ENCODE measurements at regions not wholly inside any gene's neighbourhood (a gene's known extent, or its start where the extent isn't known, plus 50 kb on each side); places are given as distances from the start of the nearest gene placed in this dataset.

DNA sequence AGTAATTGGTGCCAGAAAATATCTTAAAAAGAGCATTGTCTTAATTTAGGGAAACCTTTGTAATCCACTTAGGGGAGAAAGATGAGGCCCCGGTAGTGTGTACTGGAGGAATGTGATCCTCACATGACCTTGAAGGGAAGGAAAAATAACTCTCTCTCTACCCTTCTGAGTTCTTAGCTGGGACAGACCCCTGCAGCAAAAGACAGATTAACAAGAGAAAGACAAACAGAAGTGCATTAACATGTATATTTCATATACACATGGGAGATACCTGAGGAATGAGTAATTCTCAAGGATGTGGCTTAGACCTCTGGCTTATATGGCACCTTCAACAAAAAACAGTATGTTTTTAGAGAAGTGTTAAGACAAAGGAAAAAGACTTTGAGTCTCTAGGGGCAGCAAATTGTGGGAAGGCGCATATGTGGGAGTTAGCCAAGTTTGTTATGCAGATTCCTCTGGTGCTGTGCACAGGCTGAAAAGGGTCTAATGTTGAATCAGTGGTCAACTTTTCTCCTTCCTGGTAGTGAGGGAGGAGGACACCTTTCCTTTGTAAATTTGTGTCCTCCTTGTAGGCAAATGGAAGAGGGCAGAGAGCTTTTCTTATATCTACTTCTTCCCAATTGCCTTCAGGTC lies 138.8 kb downstream of the LRRC70 start:
- no peaks in the 10 kb centered on the region for H3K27me3 ChIP-seq
- DNase-seq: no peak

DNA sequence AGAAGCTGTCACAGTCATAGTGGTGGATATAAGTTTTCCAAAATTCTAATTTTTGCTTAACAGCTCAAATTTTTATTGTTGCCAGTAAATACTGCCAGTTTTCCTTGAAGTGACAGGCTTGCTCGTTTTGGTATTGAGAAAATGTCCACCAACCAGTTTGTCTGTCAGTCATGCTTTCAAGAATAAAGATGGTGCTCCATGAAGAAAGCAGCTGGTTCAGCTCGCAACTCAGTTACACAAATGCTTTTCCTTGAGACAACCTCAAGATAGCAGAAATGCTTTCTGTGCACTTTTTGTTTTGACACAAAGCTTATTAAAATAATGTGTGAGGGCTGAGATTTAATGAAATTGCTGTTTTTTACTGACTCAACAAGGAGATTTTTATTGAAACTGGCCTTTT lies 135.7 kb downstream of the LRRC70 start:
- intact Hi-C loops (cut with DNase I): no loop called here
- 64 to 73% (median 68%) methylated on average over 2 of the region's 2 CpGs for WGBS, 4 donors
- no peaks in the 10 kb centered on the region for H3K4me1 ChIP-seq (replicated peaks in 1 of 2)
- H3K36me3 ChIP-seq (replicated peaks in 1 of 2): no peaks in the 10 kb centered on the region
- H3K4me3 ChIP-seq: no peak overlapping the region
- H3K9me3 ChIP-seq (replicated peaks in 1 of 3): no peaks in the 10 kb centered on the region
- no peak for TF ChIP-seq POLR2A (IDR thresholded peaks at IDR 0.05)
- TF ChIP-seq, protein P1, sequence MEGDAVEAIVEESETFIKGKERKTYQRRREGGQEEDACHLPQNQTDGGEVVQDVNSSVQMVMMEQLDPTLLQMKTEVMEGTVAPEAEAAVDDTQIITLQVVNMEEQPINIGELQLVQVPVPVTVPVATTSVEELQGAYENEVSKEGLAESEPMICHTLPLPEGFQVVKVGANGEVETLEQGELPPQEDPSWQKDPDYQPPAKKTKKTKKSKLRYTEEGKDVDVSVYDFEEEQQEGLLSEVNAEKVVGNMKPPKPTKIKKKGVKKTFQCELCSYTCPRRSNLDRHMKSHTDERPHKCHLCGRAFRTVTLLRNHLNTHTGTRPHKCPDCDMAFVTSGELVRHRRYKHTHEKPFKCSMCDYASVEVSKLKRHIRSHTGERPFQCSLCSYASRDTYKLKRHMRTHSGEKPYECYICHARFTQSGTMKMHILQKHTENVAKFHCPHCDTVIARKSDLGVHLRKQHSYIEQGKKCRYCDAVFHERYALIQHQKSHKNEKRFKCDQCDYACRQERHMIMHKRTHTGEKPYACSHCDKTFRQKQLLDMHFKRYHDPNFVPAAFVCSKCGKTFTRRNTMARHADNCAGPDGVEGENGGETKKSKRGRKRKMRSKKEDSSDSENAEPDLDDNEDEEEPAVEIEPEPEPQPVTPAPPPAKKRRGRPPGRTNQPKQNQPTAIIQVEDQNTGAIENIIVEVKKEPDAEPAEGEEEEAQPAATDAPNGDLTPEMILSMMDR (IDR thresholded peaks at IDR 0.05): no peak
- DNase-seq: no peak
- H3K27ac ChIP-seq: no peak overlapping the region
- H3K27me3 ChIP-seq: no peaks in the 10 kb centered on the region

More for the DNA sequence above, 138.8 kb downstream of the LRRC70 start:
- no peak overlapping the region for H3K27ac ChIP-seq
- no peaks in the 10 kb centered on the region for H3K9me3 ChIP-seq (replicated peaks in 1 of 3)
- H3K36me3 ChIP-seq (replicated peaks in 1 of 2): no peaks in the 10 kb centered on the region
- TF ChIP-seq, protein P1 (IDR thresholded peaks at IDR 0.05): no peak
- no peak for TF ChIP-seq POLR2A (IDR thresholded peaks at IDR 0.05)
- WGBS, 4 donors: 51 to 69% (median 57%) methylated on average over 2 of the region's 2 CpGs
- intact Hi-C loops (cut with DNase I): no loop called here
- no peak overlapping the region for H3K4me3 ChIP-seq
- H3K4me1 ChIP-seq (replicated peaks in 1 of 2): no peaks in the 10 kb centered on the region

DNA sequence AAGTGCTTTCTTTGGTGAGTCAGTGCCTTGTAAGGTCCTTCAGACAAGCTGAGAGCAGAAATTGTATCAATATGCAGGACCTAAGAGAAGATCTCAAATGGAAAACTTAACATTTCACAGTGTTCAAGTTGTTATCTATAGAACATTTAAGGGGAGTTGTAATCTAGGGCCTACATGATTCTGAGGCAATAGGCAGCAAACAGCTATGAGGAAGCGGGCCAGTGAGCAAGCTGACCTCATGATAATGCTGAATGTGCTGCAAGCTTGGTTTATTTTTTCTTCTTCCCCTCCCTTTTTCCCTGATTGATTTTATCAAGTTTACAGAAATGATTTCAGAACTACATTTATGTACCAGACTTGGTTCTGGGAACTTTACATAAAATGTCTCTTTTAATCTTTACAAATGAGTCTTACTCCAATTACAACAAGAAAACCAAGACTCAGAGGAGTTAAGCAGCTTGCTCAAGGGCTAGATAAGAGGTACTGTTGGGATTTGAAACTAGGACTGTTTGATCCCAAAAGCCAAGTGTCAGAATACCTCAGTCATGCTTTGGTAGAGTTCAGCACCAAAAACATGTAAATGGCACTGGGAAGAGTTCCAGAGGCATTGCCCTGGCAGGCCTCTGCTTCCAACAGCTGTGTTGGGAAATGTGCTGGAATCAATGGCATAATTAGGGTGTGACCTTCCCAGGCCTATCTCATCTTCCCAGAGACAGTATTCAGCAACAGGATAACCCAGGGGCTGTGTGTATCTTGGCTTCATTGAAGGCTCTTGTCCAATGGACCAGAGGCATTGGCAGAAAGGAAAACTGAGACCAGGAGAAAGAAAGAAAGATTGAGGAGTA lies 130.1 kb downstream of the LRRC70 start:
- Histone ChIP-seq H3K27me3 (no peaks in the 10 kb centered on the region), H3K9me3 (replicated peaks in 1 of 3) (no peaks in the 10 kb centered on the region), H3K27ac (no peak overlapping the region), H3K4me3 (no peak overlapping the region), H3K36me3 (replicated peaks in 1 of 2) (no peaks in the 10 kb centered on the region), H3K4me1 (replicated peaks in 1 of 2) (no peaks in the 10 kb centered on the region)
- 82 to 93% (median 91%) methylated on average over 1 of the region's 1 CpG for WGBS, 4 donors
- no peak for TF ChIP-seq POLR2A (IDR thresholded peaks at IDR 0.05)
- TF ChIP-seq, protein P1 (IDR thresholded peaks at IDR 0.05): no peak
- intact Hi-C loops (cut with DNase I): no loop called here
- no peak for DNase-seq

DNA sequence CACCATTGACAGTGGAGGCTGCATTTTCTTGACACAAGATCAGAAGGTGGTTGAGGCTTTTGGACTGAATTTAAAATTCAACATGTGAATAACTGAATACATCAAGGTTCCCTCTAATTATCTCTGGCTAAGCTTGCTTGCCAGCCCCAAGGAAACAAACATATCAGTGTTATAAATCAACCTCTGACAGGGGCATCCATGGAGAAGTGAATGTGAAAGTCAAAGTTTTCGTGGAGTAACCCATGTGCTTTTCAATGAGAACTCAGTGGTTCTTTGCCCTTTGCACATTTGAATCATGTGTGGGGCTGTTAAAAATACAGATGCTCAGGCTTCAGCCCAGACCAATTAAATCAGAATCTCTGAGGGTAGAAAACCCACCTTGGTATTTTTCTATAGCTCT lies 128.9 kb downstream of the LRRC70 start:
- 36 to 74% (median 62%) methylated on average over 1 of the region's 1 CpG for WGBS, 4 donors
- Histone ChIP-seq H3K27me3 (no peaks in the 10 kb centered on the region), H3K4me3 (no peak overlapping the region), H3K4me1 (replicated peaks in 1 of 2) (no peaks in the 10 kb centered on the region), H3K27ac (no peak overlapping the region), H3K9me3 (replicated peaks in 1 of 3) (no peaks in the 10 kb centered on the region), H3K36me3 (replicated peaks in 1 of 2) (no peaks in the 10 kb centered on the region)
- no peak for DNase-seq
- intact Hi-C loops (cut with DNase I): no loop called here
- no peak for TF ChIP-seq POLR2A (IDR thresholded peaks at IDR 0.05)
- TF ChIP-seq, protein P1 (IDR thresholded peaks at IDR 0.05): no peak
